ENCODE measurements at regions not wholly inside any gene's neighbourhood (a gene's known extent, or its start where the extent isn't known, plus 50 kb on each side); places are given as distances from the start of the nearest gene placed in this dataset.

DNA sequence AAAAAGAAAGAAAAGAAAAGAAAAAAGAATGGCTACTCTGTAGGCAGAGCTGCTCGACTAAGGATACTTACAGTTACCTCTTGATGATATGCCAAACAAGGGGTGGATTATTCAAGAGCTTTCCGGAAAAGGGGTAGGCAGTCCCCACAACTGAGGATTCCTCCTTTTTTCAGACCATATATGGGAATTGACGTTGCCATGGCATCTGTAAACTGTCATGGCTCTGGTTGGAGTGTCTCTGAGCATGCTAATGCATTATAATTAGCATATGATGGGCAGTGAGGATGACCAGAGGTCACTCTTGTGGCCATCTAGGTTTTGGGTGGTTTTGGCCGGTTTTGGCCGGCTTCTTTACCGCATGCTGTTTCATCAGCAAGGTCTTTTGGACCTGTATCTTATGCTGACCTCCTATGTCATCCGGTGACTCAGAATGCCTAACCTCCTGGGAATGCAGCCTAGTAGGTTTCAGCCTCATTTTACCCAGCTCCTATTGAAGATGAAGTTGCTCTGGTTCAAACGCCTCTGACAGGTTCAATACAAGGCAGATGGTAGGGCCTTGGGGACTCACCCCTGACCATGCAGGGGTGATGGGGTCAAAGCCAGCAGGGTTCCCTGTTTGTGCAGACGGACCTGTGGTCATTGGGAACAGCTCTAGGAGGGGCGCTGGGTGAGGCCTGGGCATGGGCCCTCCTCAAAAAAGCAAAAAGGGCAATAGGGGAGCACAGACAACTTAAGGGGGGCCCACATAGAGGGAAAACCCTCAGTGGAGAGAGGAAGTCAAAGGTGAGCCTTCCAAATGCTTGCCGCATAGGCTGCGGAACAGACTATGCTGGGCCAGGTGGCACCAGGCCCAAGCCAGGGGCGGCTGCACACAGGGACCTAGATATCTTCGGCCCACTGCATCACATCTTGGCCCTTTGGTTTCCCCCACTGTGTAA lies 251.2 kb upstream of the RAB6C start:
- H3K9me3 ChIP-seq (ENCODE audit: control insufficient read depth, insufficient read depth, low read depth, low read length), result no peaks in the 10 kb centered on the region
- no peaks in the 10 kb centered on the region for H3K27me3 ChIP-seq (ENCODE audit: control insufficient read depth, insufficient read depth, low read length)
- H3K4me1 ChIP-seq (ENCODE audit: control insufficient read depth, insufficient read depth, low read length), result 0 out of 2 replicates have a peak, but pooled peaks cover 4% of the 10 kb centered on the region
- no peak overlapping the region for H3K4me3 ChIP-seq (ENCODE audit: low read depth, low read length)
- H3K36me3 ChIP-seq (ENCODE audit: control insufficient read depth, insufficient read depth, low read length), result no peaks in the 10 kb centered on the region
- no peak overlapping the region for H3K27ac ChIP-seq (ENCODE audit: low read depth, low read length)
- no peak overlapping the region for H3K9ac ChIP-seq (ENCODE audit: low read length)

DNA sequence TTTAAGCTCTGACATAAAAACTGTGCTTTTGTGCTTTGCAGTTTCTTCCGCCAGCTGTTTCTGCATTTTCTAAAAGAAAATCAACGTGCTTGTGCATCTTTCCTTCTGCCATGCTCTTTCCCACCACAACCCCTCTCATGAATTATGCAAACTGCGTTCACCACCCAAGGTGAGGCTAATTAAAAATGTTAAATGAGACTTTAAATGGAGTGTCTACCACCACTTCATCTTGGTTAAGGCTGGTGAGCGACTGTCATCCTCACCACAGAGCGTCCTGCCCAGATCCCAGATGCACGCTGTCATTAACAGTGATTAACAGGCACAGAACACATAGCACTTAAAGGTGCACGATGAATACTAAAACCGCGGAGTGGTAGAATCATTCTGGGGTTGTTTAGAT lies 250.5 kb upstream of the RAB6C start:
- Histone ChIP-seq H3K27me3 (ENCODE audit: control insufficient read depth, insufficient read depth, low read length) (no peaks in the 10 kb centered on the region), H3K36me3 (ENCODE audit: control insufficient read depth, insufficient read depth, low read length) (no peaks in the 10 kb centered on the region), H3K9me3 (ENCODE audit: control insufficient read depth, insufficient read depth, low read depth, low read length) (no peaks in the 10 kb centered on the region), H3K4me3 (ENCODE audit: low read depth, low read length) (no peak overlapping the region), H3K27ac (ENCODE audit: low read depth, low read length) (no peak overlapping the region), H3K9ac (ENCODE audit: low read length) (no peak overlapping the region), H3K4me1 (ENCODE audit: control insufficient read depth, insufficient read depth, low read length) (0 out of 2 replicates have a peak, but pooled peaks cover 4% of the 10 kb centered on the region)

DNA sequence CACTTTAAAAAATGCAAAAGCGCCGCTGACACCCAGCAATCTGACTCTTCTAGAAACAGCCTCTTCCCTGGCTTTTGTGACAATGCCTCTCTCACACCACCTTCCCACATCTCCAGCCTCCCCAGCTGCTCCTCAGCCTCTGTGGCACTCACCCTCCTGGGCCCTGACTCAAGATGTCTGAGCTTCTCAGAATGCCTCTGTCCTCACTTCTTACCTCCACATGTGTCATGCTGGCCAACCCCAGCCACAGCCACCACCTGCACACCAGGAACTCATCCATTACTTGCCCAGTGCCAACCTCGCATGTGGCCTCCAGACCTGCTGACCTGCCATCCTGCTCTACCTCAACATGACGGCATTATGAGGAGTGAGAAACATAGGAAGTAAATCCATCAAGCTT lies 249.8 kb upstream of the RAB6C start:
- no peak overlapping the region for H3K4me3 ChIP-seq (ENCODE audit: low read depth, low read length)
- H3K9ac ChIP-seq (ENCODE audit: low read length), result no peak overlapping the region

DNA sequence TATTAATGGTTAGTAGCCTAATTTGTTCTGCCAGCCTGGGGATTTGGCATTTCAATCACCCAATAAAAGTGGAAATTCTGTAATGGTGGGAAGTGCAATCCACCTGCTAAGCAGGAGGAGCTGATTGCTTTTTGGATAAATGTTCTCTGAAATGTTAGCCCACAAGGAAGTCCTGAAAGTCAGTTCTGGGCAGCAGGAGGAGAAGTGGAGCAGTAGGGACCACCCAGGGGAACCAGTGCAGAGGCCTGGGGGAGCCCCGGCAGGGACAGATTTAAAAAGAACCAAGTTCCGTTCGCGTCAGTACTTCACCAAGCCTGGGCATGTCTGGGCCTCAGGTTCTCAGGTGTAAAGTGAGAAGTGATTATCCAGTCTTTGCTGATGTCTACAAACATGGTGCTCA lies 248.5 kb upstream of the RAB6C start:
- no peak overlapping the region for H3K9ac ChIP-seq (ENCODE audit: low read length)
- H3K27me3 ChIP-seq (ENCODE audit: control insufficient read depth, insufficient read depth, low read length), result no peaks in the 10 kb centered on the region
- H3K4me3 ChIP-seq (ENCODE audit: low read depth, low read length), result no peak overlapping the region
- peaks cover 3% of the 10 kb centered on the region; the same call in 1 of the 2 replicates for H3K9me3 ChIP-seq (ENCODE audit: control insufficient read depth, insufficient read depth, low read depth, low read length)
- no peaks in the 10 kb centered on the region for H3K36me3 ChIP-seq (ENCODE audit: control insufficient read depth, insufficient read depth, low read length)
- no peak overlapping the region for H3K27ac ChIP-seq (ENCODE audit: low read depth, low read length)
- 0 out of 2 replicates have a peak, but pooled peaks cover 4% of the 10 kb centered on the region for H3K4me1 ChIP-seq (ENCODE audit: control insufficient read depth, insufficient read depth, low read length)

More for the DNA sequence above, 249.8 kb upstream of the RAB6C start:
- Histone ChIP-seq H3K36me3 (ENCODE audit: control insufficient read depth, insufficient read depth, low read length) (no peaks in the 10 kb centered on the region), H3K9me3 (ENCODE audit: control insufficient read depth, insufficient read depth, low read depth, low read length) (no peaks in the 10 kb centered on the region), H3K27me3 (ENCODE audit: control insufficient read depth, insufficient read depth, low read length) (no peaks in the 10 kb centered on the region), H3K4me1 (ENCODE audit: control insufficient read depth, insufficient read depth, low read length) (0 out of 2 replicates have a peak, but pooled peaks cover 4% of the 10 kb centered on the region), H3K27ac (ENCODE audit: low read depth, low read length) (no peak overlapping the region)

DNA sequence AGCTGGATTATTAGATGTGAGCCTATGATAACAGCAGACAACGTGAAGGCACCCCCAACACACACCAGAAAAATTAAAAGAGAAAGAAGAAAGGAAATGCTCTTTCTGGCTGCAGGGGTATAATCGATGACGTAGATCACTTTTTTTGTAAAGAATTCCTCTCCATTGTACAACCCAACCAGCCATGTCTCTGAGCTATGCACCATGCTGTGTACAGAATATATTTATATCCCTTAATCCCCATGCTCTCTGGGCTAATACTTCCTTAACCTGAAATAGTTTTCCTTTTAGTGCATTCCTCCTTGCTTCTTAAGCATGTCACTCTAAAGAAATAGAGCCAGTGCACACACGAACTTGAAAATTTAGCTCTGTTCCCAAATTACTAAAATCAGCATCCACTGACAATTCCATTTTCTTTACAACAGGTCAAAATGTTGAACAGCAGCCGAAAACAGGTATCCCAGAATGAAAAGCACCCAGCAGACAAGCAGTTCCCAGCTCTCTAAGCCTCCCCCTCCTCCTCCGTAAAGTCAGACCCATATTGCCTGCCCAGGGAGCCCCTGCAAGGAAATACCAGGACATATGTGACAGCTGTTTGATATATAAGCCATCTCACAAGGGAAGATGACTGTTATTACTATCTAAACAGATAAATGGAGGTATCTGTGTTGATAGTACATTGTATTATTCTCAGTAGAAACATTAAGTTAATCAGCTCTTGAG lies 247.4 kb upstream of the RAB6C start:
- Histone ChIP-seq H3K4me1 (ENCODE audit: control insufficient read depth, insufficient read depth, low read length) (0 out of 2 replicates have a peak, but pooled peaks cover 4% of the 10 kb centered on the region), H3K27me3 (ENCODE audit: control insufficient read depth, insufficient read depth, low read length) (no peaks in the 10 kb centered on the region), H3K9me3 (ENCODE audit: control insufficient read depth, insufficient read depth, low read depth, low read length) (peaks cover 3% of the 10 kb centered on the region; the same call in 1 of the 2 replicates), H3K36me3 (ENCODE audit: control insufficient read depth, insufficient read depth, low read length) (no peaks in the 10 kb centered on the region), H3K4me3 (ENCODE audit: low read depth, low read length) (no peak overlapping the region), H3K9ac (ENCODE audit: low read length) (no peak overlapping the region), H3K27ac (ENCODE audit: low read depth, low read length) (no peak overlapping the region)

DNA sequence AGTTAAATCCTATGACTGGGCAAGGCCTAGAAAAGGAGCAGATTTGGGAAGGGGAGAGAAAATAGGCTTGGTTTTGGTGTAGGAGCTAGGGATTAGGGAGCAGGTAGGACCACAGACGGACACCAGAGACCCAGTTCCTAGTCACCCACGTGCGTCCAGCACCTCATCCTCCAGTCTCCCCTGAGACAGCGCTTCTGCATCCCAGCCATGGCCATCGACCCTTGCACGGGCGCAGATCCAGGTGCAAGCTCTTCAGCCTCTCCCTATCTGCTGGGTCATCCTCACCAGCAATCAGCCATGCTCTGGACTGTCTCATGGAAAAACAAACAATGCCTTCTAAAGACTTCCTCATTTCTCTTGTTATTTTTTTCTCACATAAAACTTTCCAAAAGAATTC lies 246.8 kb upstream of the RAB6C start:
- peaks cover 3% of the 10 kb centered on the region; the same call in 1 of the 2 replicates for H3K9me3 ChIP-seq (ENCODE audit: control insufficient read depth, insufficient read depth, low read depth, low read length)
- H3K27ac ChIP-seq (ENCODE audit: low read depth, low read length), result no peak overlapping the region
- no peaks in the 10 kb centered on the region for H3K27me3 ChIP-seq (ENCODE audit: control insufficient read depth, insufficient read depth, low read length)
- H3K9ac ChIP-seq (ENCODE audit: low read length), result no peak overlapping the region
- H3K4me3 ChIP-seq (ENCODE audit: low read depth, low read length), result no peak overlapping the region
- 0 out of 2 replicates have a peak, but pooled peaks cover 4% of the 10 kb centered on the region for H3K4me1 ChIP-seq (ENCODE audit: control insufficient read depth, insufficient read depth, low read length)
- no peaks in the 10 kb centered on the region for H3K36me3 ChIP-seq (ENCODE audit: control insufficient read depth, insufficient read depth, low read length)

DNA sequence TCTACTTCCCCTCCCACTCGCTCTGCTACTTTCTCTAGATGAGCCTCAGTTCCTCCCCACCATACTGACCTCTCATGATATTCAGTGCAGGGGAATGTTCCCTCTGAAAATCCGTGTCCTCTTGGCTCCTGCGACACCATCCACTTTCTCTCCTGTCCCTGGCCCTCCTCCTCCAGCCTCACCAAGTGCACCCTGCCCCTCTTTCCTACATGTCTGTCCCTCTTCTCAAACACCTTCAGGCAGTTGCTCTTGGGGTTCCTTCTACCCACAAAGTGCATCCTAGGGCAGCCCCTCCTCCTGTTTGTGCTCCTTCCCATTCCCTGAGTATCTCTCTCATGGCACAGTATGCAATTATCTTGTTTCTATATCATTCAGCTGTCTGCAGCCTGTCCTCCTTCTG lies 246.4 kb upstream of the RAB6C start:
- H3K4me3 ChIP-seq (ENCODE audit: low read depth, low read length), result no peak overlapping the region
- H3K27ac ChIP-seq (ENCODE audit: low read depth, low read length), result no peak overlapping the region
- H3K36me3 ChIP-seq (ENCODE audit: control insufficient read depth, insufficient read depth, low read length), result no peaks in the 10 kb centered on the region
- H3K9me3 ChIP-seq (ENCODE audit: control insufficient read depth, insufficient read depth, low read depth, low read length), result peaks cover 3% of the 10 kb centered on the region; the same call in 1 of the 2 replicates
- H3K27me3 ChIP-seq (ENCODE audit: control insufficient read depth, insufficient read depth, low read length), result no peaks in the 10 kb centered on the region
- H3K4me1 ChIP-seq (ENCODE audit: control insufficient read depth, insufficient read depth, low read length), result 0 out of 2 replicates have a peak, but pooled peaks cover 4% of the 10 kb centered on the region
- H3K9ac ChIP-seq (ENCODE audit: low read length), result no peak overlapping the region

DNA sequence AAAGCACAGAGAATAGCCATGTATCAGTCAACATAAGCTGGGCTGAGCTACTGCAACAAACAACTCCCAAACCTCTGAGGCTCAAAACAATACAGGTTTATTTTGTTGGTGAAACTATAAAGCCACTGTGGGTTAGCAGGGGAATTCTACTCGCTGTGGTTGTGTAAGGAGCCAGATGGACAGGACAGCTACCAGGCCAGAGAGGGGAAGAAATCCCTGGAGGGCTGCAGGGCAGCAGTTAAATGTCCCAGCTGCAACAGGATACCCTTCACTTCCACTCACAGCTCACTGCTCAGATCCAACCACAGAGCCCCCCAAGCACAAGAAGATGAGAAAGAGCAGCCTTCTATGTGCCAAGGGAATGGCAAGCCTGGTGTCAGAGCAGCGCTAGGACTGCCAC lies 245.9 kb upstream of the RAB6C start:
- H3K27ac ChIP-seq (ENCODE audit: low read depth, low read length), result no peak overlapping the region
- no peak overlapping the region for H3K9ac ChIP-seq (ENCODE audit: low read length)

DNA sequence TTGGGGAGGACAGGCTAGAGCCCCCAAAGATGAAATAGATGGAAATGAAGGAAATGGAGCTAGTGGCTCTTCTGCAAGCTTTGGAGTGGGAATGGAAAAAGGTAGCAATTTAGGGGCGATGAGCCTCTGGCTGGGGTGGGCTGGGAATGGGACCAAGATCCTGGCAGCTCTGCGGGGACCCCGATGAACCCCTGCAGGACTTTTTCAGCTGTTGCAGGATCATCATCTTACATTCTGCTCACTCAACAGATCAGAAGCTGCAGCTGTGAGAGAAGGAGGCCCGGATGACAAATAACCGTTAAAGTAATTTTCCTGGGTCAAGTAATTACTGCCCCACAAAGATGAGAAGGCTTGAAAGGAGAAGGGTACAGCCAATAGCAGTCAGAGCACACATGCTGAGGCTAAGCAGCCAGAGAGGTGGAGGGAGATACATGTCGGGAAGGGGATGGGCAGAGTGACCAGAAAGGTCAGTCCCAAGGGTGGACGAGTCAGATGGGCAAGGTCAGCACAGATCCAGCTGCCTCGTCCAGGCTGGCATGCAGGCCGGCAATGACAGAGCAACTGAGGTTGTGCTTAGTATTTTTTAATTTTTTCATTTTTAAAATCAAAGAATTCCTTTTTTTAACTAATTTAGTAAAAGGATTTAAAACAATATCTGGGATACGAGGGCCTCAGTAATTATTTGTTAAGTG lies 245.0 kb upstream of the RAB6C start:
- H3K4me3 ChIP-seq (ENCODE audit: low read depth, low read length), result no peak overlapping the region
- H3K4me1 ChIP-seq (ENCODE audit: control insufficient read depth, insufficient read depth, low read length), result no peaks in the 10 kb centered on the region
- no peaks in the 10 kb centered on the region for H3K36me3 ChIP-seq (ENCODE audit: control insufficient read depth, insufficient read depth, low read length)
- no peak overlapping the region for H3K9ac ChIP-seq (ENCODE audit: low read length)
- peaks cover 3% of the 10 kb centered on the region; the same call in 1 of the 2 replicates for H3K9me3 ChIP-seq (ENCODE audit: control insufficient read depth, insufficient read depth, low read depth, low read length)
- H3K27me3 ChIP-seq (ENCODE audit: control insufficient read depth, insufficient read depth, low read length), result no peaks in the 10 kb centered on the region
- H3K27ac ChIP-seq (ENCODE audit: low read depth, low read length), result no peak overlapping the region

More for the DNA sequence above, 245.9 kb upstream of the RAB6C start:
- H3K27me3 ChIP-seq (ENCODE audit: control insufficient read depth, insufficient read depth, low read length), result no peaks in the 10 kb centered on the region
- H3K9me3 ChIP-seq (ENCODE audit: control insufficient read depth, insufficient read depth, low read depth, low read length), result peaks cover 3% of the 10 kb centered on the region; the same call in 1 of the 2 replicates
- H3K4me3 ChIP-seq (ENCODE audit: low read depth, low read length), result no peak overlapping the region
- 0 out of 2 replicates have a peak, but pooled peaks cover 4% of the 10 kb centered on the region for H3K4me1 ChIP-seq (ENCODE audit: control insufficient read depth, insufficient read depth, low read length)
- no peaks in the 10 kb centered on the region for H3K36me3 ChIP-seq (ENCODE audit: control insufficient read depth, insufficient read depth, low read length)

DNA sequence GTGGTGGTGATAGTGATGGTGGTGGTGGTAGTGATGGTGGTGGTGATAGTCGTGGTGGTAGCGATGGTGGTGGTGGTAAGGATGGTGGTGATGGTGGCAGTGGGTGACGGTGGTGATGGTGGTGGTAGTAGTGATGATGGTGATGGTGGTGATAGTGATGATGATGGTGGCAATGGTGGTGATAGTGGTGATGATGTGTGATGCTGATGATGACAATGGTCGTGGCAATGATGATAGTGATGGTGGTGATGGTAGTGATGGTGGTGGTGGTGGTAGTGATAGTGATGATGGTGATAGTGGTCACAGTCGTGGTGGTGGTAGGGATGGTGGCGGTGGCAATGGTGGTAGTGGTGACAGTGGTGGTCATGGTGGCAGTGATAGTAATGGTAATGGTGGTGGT lies 243.9 kb upstream of the RAB6C start:
- Histone ChIP-seq H3K9ac (ENCODE audit: low read length) (no peak overlapping the region), H3K36me3 (ENCODE audit: control insufficient read depth, insufficient read depth, low read length) (no peaks in the 10 kb centered on the region), H3K4me3 (ENCODE audit: low read depth, low read length) (no peak overlapping the region), H3K27me3 (ENCODE audit: control insufficient read depth, insufficient read depth, low read length) (no peaks in the 10 kb centered on the region), H3K27ac (ENCODE audit: low read depth, low read length) (no peak overlapping the region), H3K9me3 (ENCODE audit: control insufficient read depth, insufficient read depth, low read depth, low read length) (peaks cover 3% of the 10 kb centered on the region; the same call in 1 of the 2 replicates), H3K4me1 (ENCODE audit: control insufficient read depth, insufficient read depth, low read length) (no peaks in the 10 kb centered on the region)
